ENCODE measurements at regions not wholly inside any gene's neighbourhood (a gene's known extent, or its start where the extent isn't known, plus 50 kb on each side); places are given as distances from the start of the nearest gene placed in this dataset.
"Not testable (repeated sequence)": the region's sequence is repeated elsewhere in the genome, so short reads cannot be mapped to it uniquely, and the experiment has no call there.

- peak; percentile 3 for DNase-seq
These were observed 57.1 kb downstream of the ADCYAP1 start for GRCh38 chr18:961644-962355.

- no peak for DNase-seq
These were observed 58.6 kb downstream of the ADCYAP1 start for GRCh38 chr18:963276-963675.

- no peak for DNase-seq
These were observed 61.5 kb downstream of the ADCYAP1 start for GRCh38 chr18:965921-966758.

- DNase-seq = no peak
These were observed 62.3 kb downstream of the ADCYAP1 start for GRCh38 chr18:966759-967576.

GRCh38 chr18:968910-969309 is 64.2 kb downstream of the ADCYAP1 start:
- DNase-seq = not testable (repeated sequence)

- not testable (repeated sequence) for DNase-seq
These were observed 64.6 kb downstream of the ADCYAP1 start for GRCh38 chr18:969311-969710.

GRCh38 chr18:974606-975005 is 69.9 kb downstream of the ADCYAP1 start:
- not testable (repeated sequence) for DNase-seq

- DNase-seq = not testable (repeated sequence)
These were observed 71.9 kb downstream of the ADCYAP1 start for GRCh38 chr18:976393-977128.

- not testable (repeated sequence) for DNase-seq
These were observed 72.7 kb downstream of the ADCYAP1 start for GRCh38 chr18:977327-977726.

- DNase-seq = not testable (repeated sequence)
These were observed 73.1 kb downstream of the ADCYAP1 start for GRCh38 chr18:977732-978131.

- no peak for DNase-seq
These were observed 75.9 kb downstream of the ADCYAP1 start for GRCh38 chr18:980586-980985.

- DNase-seq = no peak
These were observed 79.3 kb downstream of the ADCYAP1 start for GRCh38 chr18:984004-984403.

GRCh38 chr18:985212-985661 is 80.6 kb downstream of the ADCYAP1 start:
- no peak for DNase-seq

- DNase-seq = no peak
These were observed 81.4 kb downstream of the ADCYAP1 start for GRCh38 chr18:986051-986450.

- no peak for DNase-seq
These were observed 81.9 kb downstream of the ADCYAP1 start for GRCh38 chr18:986552-986951.

GRCh38 chr18:987325-988186 is 82.9 kb downstream of the ADCYAP1 start:
- DNase-seq = no peak

GRCh38 chr18:989425-989824 is 84.8 kb downstream of the ADCYAP1 start:
- no peak for DNase-seq

GRCh38 chr18:990197-990596 is 85.5 kb downstream of the ADCYAP1 start:
- no peak for DNase-seq

GRCh38 chr18:991441-991840 is 86.8 kb downstream of the ADCYAP1 start:
- no peak for DNase-seq

GRCh38 chr18:993560-993959 is 88.9 kb downstream of the ADCYAP1 start:
- no peak for DNase-seq

- no peak for DNase-seq
These were observed 91.0 kb downstream of the ADCYAP1 start for GRCh38 chr18:995629-996028.
